ENCODE measurements at regions not wholly inside any gene's neighbourhood (a gene's known extent, or its start where the extent isn't known, plus 50 kb on each side); places are given as distances from the start of the nearest gene placed in this dataset.

GRCh38 chr7:32385316-32385956 lies 104.7 kb downstream of the LSM5 start:
- peak; percentile 0 for DNase-seq (ENCODE audit: low read depth)
- H3K4me3 ChIP-seq (ENCODE audit: low read depth, low read length): no peak overlapping the region
- TF ChIP-seq CTCF (IDR thresholded peaks at IDR 0.05; ENCODE audit: insufficient read depth, low read length): no peak

GRCh38 chr7:32381024-32381601 lies 109.1 kb downstream of the LSM5 start:
- no peak overlapping the region for H3K4me3 ChIP-seq (ENCODE audit: low read depth, low read length)
- DNase-seq (ENCODE audit: low read depth): no peak
- TF ChIP-seq CTCF (IDR thresholded peaks at IDR 0.05; ENCODE audit: insufficient read depth, low read length): no peak

- TF ChIP-seq CTCF (IDR thresholded peaks at IDR 0.05; ENCODE audit: insufficient read depth, low read length): no peak
- no peak for DNase-seq (ENCODE audit: low read depth)
- H3K4me3 ChIP-seq (ENCODE audit: low read depth, low read length): no peak overlapping the region
These were observed 110.6 kb downstream of the LSM5 start for GRCh38 chr7:32379510-32380112.

- no peak for TF ChIP-seq CTCF (IDR thresholded peaks at IDR 0.05; ENCODE audit: insufficient read depth, low read length)
- no peak for DNase-seq (ENCODE audit: low read depth)
- H3K4me3 ChIP-seq (ENCODE audit: low read depth, low read length): no peak overlapping the region
These were observed 111.2 kb downstream of the LSM5 start for GRCh38 chr7:32378988-32379387.

GRCh38 chr7:32364581-32364980 lies 125.6 kb downstream of the LSM5 start:
- no peak overlapping the region for H3K4me3 ChIP-seq (ENCODE audit: low read depth, low read length)
- DNase-seq (ENCODE audit: low read depth): no peak
- TF ChIP-seq CTCF (IDR thresholded peaks at IDR 0.05; ENCODE audit: insufficient read depth, low read length): no peak

- no peak overlapping the region for H3K4me3 ChIP-seq (ENCODE audit: low read depth, low read length)
- no peak for TF ChIP-seq CTCF (IDR thresholded peaks at IDR 0.05; ENCODE audit: insufficient read depth, low read length)
- DNase-seq (ENCODE audit: low read depth): no peak
These were observed 130.1 kb downstream of the LSM5 start for GRCh38 chr7:32360127-32360526.

All from fibroblast of the aortic adventitia (primary cell).